Neural cell (in vitro differentiated cells): ENCODE measurements at regions not wholly inside any gene's neighbourhood (a gene's known extent, or its start where the extent isn't known, plus 50 kb on each side); places are given as distances from the start of the nearest gene placed in this dataset.

Source experiments
- CTCF ChIP-seq: fragments of 450-650 bp; IDR thresholded peaks from 2 replicates; pipeline ENCODE4 v1.5.1; 2014; ENCODE audit warnings: antibody characterized with exemption, mild to moderate bottlenecking, moderate library complexity; ENCODE audit not compliant: poor library complexity, severe bottlenecking
- EZH2 ChIP-seq: fragments of 200-600, 300-800 bp; shearing (Covaris generic), sonication (generic); IDR thresholded peaks from 2 replicates; pipeline ENCODE4 v1.6.1; 2014; ENCODE audit warnings: antibody characterized with exemption, low read length, borderline replicate concordance, mild to moderate bottlenecking; ENCODE audit not compliant: insufficient read depth, poor library complexity, severe bottlenecking
- MXI1 ChIP-seq: fragments of 450-650 bp; conservative IDR thresholded peaks from 2 replicates; pipeline ENCODE4 v1.6.1; 2014; ENCODE audit warnings: antibody characterized with exemption, mild to moderate bottlenecking; ENCODE audit not compliant: poor library complexity, severe bottlenecking
- POLR2AphosphoS5 ChIP-seq: IDR thresholded peaks from 2 replicates; pipeline ENCODE4 v1.6.1; 2012
- TAF1 ChIP-seq: IDR thresholded peaks from 2 replicates; pipeline ENCODE4 v1.6.1; 2012; ENCODE audit warnings: low read depth

- TF ChIP-seq POLR2AphosphoS5 (no peak), CTCF (no peak), EZH2 (no peak), MXI1 (no peak), TAF1 (no peak)
These were observed 670.9 kb downstream of the GATA3 start for GRCh38 chr10:8725343-8725742.
